Activated CD4-positive, alpha-beta T cell treated with anti-CD3 and anti-CD28 coated beads for 36 hours (primary cell): ENCODE measurements at regions not wholly inside any gene's neighbourhood (a gene's known extent, or its start where the extent isn't known, plus 50 kb on each side); places are given as distances from the start of the nearest gene placed in this dataset.

ENCODE experiments used
- ATAC-seq: fragments of 200-7000 bp; cut with Tn5 transposase; one replicate; pipeline ENCODE4 v1.10.0; 2021; ENCODE audit warnings: mild to moderate bottlenecking, moderate library complexity
- CTCF ChIA-PET: fragments of 350-600 bp; sonication (Branson Sonifier 250); formaldehyde crosslinking; loops from one replicate; lab custom pipeline; 2021; ENCODE audit warnings: antibody characterized with exemption; lab: Charles Lee
- POLR2A ChIA-PET: fragments of 350-600 bp; sonication (Branson Sonifier 250); formaldehyde crosslinking; loops from one replicate; lab custom pipeline; 2021; ENCODE audit warnings: antibody characterized with exemption, inconsistent platforms; lab: Charles Lee
- DNase-seq: peaks from one replicate; pipeline ENCODE4 v3.0.0-alpha.2; 2020
- H3K27ac Mint-ChIP-seq: one replicate; pipeline ENCODE4 v1.8.0; 2021; ENCODE audit warnings: mixed read lengths
- H3K27me3 Mint-ChIP-seq: one replicate; pipeline ENCODE4 v1.8.0; 2021; ENCODE audit warnings: mixed read lengths
- H3K36me3 Mint-ChIP-seq: one replicate; pipeline ENCODE4 v1.8.0; 2021; ENCODE audit warnings: low read depth, mixed read lengths
- H3K4me1 Mint-ChIP-seq: one replicate; pipeline ENCODE4 v1.8.0; 2021; ENCODE audit warnings: mixed read lengths
- H3K4me3 Mint-ChIP-seq: one replicate; pipeline ENCODE4 v1.8.0; 2021; ENCODE audit warnings: mild to moderate bottlenecking, moderate library complexity, mixed read lengths
- H3K9me3 Mint-ChIP-seq: one replicate; pipeline ENCODE4 v1.8.0; 2021; ENCODE audit warnings: low read depth, mixed read lengths
- intact Hi-C, 2 experiments: fragments of 100-400 bp; cut with DNase I in 1 of 2; cut with micrococcal nuclease in 1 of 2; formaldehyde crosslinking; loops; one replicate each; pipeline versions ENCODE4 v1.14.2 to v1.15.1; 2022 to 2024; cut with DNase I, micrococcal nuclease

DNA sequence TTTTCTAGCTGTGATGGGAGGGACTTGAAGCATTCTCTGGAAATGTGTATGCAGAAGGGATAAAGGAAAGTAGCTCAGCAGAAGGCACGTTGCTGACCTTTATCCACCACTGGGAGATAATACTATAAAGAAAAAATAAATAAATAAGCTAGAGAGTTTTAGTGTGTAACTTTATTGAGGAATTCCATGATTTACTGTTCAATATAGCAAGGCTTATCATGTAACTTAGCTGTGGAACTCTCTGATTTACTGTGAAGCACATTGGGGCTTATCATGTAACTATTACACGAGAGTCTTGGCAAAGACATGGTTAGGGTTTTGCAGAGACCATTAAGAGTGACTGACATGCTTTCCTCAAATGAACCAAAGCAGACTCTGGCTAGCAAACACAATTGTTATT is 316.1 kb upstream of the SNX7 start:
- ChIA-PET POLR2A (no interaction called here), CTCF (no interaction called here)
- Mint-ChIP-seq H3K36me3 (no peaks in the 10 kb centered on the region), H3K27me3 (no peaks in the 10 kb centered on the region), H3K4me3 (no peak overlapping the region), H3K4me1 (no peaks in the 10 kb centered on the region), H3K9me3 (no peaks in the 10 kb centered on the region), H3K27ac (no peak overlapping the region)
- ATAC-seq (no peak), DNase-seq (no peak)
- intact Hi-C loops, result no loop called here

DNA sequence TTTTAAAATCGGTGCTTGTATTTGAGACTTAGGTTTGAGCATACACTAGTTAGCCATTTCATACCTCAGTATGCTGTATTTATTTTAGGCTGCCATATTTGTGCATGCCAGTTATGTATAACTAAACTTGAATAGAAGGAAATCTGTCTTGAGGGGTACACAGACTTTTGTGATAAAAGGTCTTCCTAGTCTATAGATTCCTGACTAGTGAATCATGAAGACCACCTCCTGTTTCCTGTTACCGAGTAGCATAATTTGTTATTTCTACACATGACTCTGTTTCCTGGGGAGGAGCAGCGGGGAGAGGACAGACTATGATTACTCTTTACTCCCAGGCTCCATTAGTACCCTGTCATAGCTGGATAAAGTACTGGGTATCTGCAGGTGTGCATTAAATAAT is 316.8 kb upstream of the SNX7 start:
- ChIA-PET POLR2A (no interaction called here), CTCF (interaction anchor here (0.6 kb wide), 1 partner anchor 60 kb away, joined by 3 read pairs; no protein-coding TSS in a partner anchor)
- H3K27ac Mint-ChIP-seq, result no peak overlapping the region
- no peaks in the 10 kb centered on the region for H3K9me3 Mint-ChIP-seq
- no peaks in the 10 kb centered on the region for H3K4me1 Mint-ChIP-seq
- ATAC-seq (no peak), DNase-seq (no peak)
- H3K27me3 Mint-ChIP-seq, result no peaks in the 10 kb centered on the region
- intact Hi-C loops, result no loop called here
- H3K4me3 Mint-ChIP-seq, result no peak overlapping the region
- no peaks in the 10 kb centered on the region for H3K36me3 Mint-ChIP-seq

DNA sequence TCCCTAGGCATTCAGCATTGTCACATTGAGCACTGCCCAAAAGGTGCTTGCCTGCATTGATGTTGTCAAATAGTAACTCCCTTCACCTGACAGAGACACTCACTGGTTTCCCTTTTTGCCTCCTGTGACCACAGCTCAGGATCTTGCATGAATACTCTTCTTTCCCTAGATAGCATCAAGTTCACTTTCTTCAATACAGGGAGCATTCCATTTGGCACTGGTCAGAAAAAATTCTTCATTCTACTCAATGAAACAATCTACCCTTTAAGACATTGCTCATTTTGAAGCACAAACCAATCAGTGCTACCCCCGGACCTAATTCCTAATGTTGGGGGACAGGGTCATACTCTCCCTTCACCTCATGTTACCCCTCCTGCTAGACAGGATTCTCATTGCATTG is 319.0 kb upstream of the SNX7 start:
- H3K4me1 Mint-ChIP-seq, result no peaks in the 10 kb centered on the region
- DNase-seq (no peak), ATAC-seq (no peak)
- intact Hi-C loops, result no loop called here
- H3K36me3 Mint-ChIP-seq, result no peaks in the 10 kb centered on the region
- CTCF ChIA-PET, result no interaction called here
- POLR2A ChIA-PET, result no interaction called here
- H3K27me3 Mint-ChIP-seq, result no peaks in the 10 kb centered on the region
- no peaks in the 10 kb centered on the region for H3K9me3 Mint-ChIP-seq
- no peak overlapping the region for H3K27ac Mint-ChIP-seq
- H3K4me3 Mint-ChIP-seq, result no peak overlapping the region

- CTCF ChIA-PET, result no interaction called here
- no peaks in the 10 kb centered on the region for H3K27me3 Mint-ChIP-seq
- DNase-seq (no peak), ATAC-seq (no peak)
- H3K4me3 Mint-ChIP-seq, result no peak overlapping the region
- intact Hi-C loops, result no loop called here
- no peaks in the 10 kb centered on the region for H3K36me3 Mint-ChIP-seq
- POLR2A ChIA-PET, result no interaction called here
- no peaks in the 10 kb centered on the region for H3K4me1 Mint-ChIP-seq
- H3K9me3 Mint-ChIP-seq, result no peaks in the 10 kb centered on the region
- H3K27ac Mint-ChIP-seq, result no peak overlapping the region
Measured at GRCh38 chr1:98340511-98340910, 321.0 kb upstream of the SNX7 start.

GRCh38 chr1:98336472-98337083 is 324.9 kb upstream of the SNX7 start:
- ChIA-PET POLR2A (no interaction called here), CTCF (no interaction called here)
- Mint-ChIP-seq H3K36me3 (no peaks in the 10 kb centered on the region), H3K4me3 (no peak overlapping the region), H3K9me3 (no peaks in the 10 kb centered on the region), H3K4me1 (no peaks in the 10 kb centered on the region), H3K27me3 (peaks cover 3% of the 10 kb centered on the region), H3K27ac (no peak overlapping the region)
- DNase-seq (no peak), ATAC-seq (no peak)
- intact Hi-C loops, result no loop called here

DNA sequence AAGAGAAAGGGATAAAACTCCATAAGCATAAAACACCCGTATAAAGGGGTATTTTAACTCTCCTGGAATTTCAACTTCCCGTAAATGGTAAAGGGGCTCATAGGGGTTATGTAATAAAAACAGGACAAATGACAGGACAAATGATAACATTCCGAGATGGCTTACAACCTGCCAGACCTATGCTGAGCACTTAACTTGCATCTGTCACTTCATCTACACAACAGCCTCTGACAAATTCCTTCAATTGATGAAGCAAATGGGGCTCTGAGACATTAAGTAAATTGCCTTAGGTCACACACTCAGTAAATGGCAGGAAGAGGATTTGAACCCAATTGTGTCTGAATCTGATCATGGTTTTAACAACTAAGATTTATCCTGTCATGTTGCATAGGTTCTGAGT is 327.6 kb upstream of the SNX7 start:
- intact Hi-C loops, result no loop called here
- Mint-ChIP-seq H3K4me3 (no peak overlapping the region), H3K4me1 (no peaks in the 10 kb centered on the region), H3K9me3 (no peaks in the 10 kb centered on the region), H3K27ac (no peak overlapping the region), H3K27me3 (peaks cover 3% of the 10 kb centered on the region), H3K36me3 (no peaks in the 10 kb centered on the region)
- CTCF ChIA-PET, result no interaction called here
- POLR2A ChIA-PET, result no interaction called here
- DNase-seq (no peak), ATAC-seq (no peak)

DNA sequence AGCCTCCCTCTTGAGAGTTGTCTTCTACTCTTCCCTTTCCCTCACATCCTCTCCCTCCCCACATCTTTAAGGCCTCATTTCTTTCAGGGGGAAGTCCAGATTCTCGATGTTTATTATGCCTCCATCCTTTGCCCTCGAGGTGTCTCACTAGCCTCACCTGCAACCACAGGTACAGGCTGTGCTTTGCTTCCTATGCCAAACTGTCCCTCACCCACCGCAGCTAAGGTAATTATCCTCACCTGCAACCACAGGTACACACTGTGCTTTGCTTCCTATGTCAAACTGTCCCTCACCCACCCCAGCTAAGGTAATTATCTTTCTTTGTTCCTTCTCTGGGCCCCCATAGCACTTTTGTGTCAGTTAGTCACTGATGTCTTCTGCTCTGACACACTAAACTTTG is 328.1 kb upstream of the SNX7 start:
- Mint-ChIP-seq H3K27ac (no peak overlapping the region), H3K4me1 (no peaks in the 10 kb centered on the region), H3K36me3 (no peaks in the 10 kb centered on the region), H3K4me3 (no peak overlapping the region), H3K27me3 (peaks cover 3% of the 10 kb centered on the region), H3K9me3 (no peaks in the 10 kb centered on the region)
- ATAC-seq (no peak), DNase-seq (no peak)
- ChIA-PET POLR2A (no interaction called here), CTCF (no interaction called here)
- intact Hi-C loops, result no loop called here

GRCh38 chr1:98331718-98332311 is 329.7 kb upstream of the SNX7 start:
- peaks cover 3% of the 10 kb centered on the region for H3K27me3 Mint-ChIP-seq
- intact Hi-C loops, result no loop called here
- H3K9me3 Mint-ChIP-seq, result no peaks in the 10 kb centered on the region
- no peak overlapping the region for H3K4me3 Mint-ChIP-seq
- DNase-seq, result no peak
- no peaks in the 10 kb centered on the region for H3K36me3 Mint-ChIP-seq
- ChIA-PET POLR2A (no interaction called here), CTCF (no interaction called here)
- no peaks in the 10 kb centered on the region for H3K4me1 Mint-ChIP-seq
- H3K27ac Mint-ChIP-seq, result no peak overlapping the region
- no peak for ATAC-seq

DNA sequence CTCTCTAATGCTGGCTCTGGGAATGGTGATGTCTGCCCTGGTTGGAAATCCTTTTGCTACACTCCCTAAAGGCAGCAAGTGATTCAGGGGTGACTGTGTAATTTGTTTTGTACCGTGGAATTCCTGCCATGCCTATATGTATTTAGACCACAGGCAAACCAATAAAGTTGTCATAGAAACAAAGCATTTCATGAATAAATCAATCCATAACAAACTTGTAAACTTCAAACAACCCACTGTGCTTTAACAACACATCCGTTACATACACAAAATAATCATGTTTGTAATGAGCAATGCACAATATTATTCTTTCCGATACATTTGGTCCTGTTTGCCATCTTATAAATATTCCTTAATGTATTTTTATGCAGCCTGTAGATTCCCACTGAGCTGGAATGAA is 330.3 kb upstream of the SNX7 start:
- DNase-seq (no peak), ATAC-seq (no peak)
- CTCF ChIA-PET, result no interaction called here
- intact Hi-C loops, result no loop called here
- Mint-ChIP-seq H3K4me3 (no peak overlapping the region), H3K9me3 (no peaks in the 10 kb centered on the region), H3K27me3 (peaks cover 3% of the 10 kb centered on the region), H3K36me3 (no peaks in the 10 kb centered on the region), H3K27ac (no peak overlapping the region), H3K4me1 (no peaks in the 10 kb centered on the region)
- POLR2A ChIA-PET, result no interaction called here

GRCh38 chr1:98330224-98330623 is 331.3 kb upstream of the SNX7 start:
- Mint-ChIP-seq H3K4me3 (no peak overlapping the region), H3K36me3 (no peaks in the 10 kb centered on the region), H3K9me3 (no peaks in the 10 kb centered on the region), H3K27me3 (peaks cover 3% of the 10 kb centered on the region), H3K4me1 (no peaks in the 10 kb centered on the region), H3K27ac (no peak overlapping the region)
- intact Hi-C loops, result no loop called here
- ATAC-seq (no peak), DNase-seq (no peak)
- ChIA-PET CTCF (no interaction called here), POLR2A (no interaction called here)

- H3K9me3 Mint-ChIP-seq, result no peaks in the 10 kb centered on the region
- DNase-seq (no peak), ATAC-seq (no peak)
- POLR2A ChIA-PET, result no interaction called here
- intact Hi-C loops, result no loop called here
- H3K27me3 Mint-ChIP-seq, result peaks cover 3% of the 10 kb centered on the region
- CTCF ChIA-PET, result no interaction called here
- peaks cover 6% of the 10 kb centered on the region for H3K4me1 Mint-ChIP-seq
- no peak overlapping the region for H3K27ac Mint-ChIP-seq
- no peaks in the 10 kb centered on the region for H3K36me3 Mint-ChIP-seq
- H3K4me3 Mint-ChIP-seq, result no peak overlapping the region
Measured at GRCh38 chr1:98328855-98329254, 332.7 kb upstream of the SNX7 start.

DNA sequence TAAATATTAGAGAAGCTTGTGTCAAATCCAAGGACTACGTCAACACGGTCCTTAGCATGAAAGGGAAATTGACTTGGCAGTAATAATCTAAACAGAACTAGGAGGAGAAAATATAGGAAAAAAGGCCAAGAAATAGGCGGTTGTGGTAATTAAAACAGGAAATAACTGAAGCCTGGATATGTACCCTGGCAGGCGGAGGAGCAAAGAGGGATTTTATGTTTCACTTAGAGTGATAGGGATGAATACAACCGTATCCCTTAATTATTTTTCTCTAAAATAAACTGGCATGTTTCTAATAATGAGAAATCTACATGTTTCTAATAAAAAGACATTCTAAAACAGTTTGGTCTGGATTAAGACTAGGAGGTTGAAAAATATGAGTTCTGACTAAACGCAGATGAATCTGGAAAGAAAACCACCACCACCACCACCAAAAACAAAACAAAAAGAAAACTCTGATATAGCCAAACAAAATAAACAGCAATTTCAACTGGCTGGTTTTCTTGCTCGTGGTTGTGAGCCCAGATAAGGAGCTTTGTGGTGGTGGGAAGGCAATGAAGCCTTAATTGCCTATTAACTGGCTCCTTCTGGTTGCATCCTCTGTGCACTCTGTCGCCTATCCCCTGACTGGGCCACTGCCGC is 334.2 kb upstream of the SNX7 start:
- DNase-seq, result no peak
- no peak for ATAC-seq
- Mint-ChIP-seq H3K4me1 (peaks cover 12% of the 10 kb centered on the region), H3K27me3 (no peaks in the 10 kb centered on the region), H3K4me3 (no peak overlapping the region), H3K27ac (no peak overlapping the region), H3K36me3 (no peaks in the 10 kb centered on the region), H3K9me3 (no peaks in the 10 kb centered on the region)
- intact Hi-C loops, result no loop called here
- CTCF ChIA-PET, result no interaction called here
- POLR2A ChIA-PET, result no interaction called here
